Left kidney (tissue), 1 donor: ENCODE measurements at regions not wholly inside any gene's neighbourhood (a gene's known extent, or its start where the extent isn't known, plus 50 kb on each side); places are given as distances from the start of the nearest gene placed in this dataset.

ENCODE experiments used
- DNase-seq: peaks from one replicate; pipeline ENCODE4 v3.0.0-alpha.2; 2013

DNA sequence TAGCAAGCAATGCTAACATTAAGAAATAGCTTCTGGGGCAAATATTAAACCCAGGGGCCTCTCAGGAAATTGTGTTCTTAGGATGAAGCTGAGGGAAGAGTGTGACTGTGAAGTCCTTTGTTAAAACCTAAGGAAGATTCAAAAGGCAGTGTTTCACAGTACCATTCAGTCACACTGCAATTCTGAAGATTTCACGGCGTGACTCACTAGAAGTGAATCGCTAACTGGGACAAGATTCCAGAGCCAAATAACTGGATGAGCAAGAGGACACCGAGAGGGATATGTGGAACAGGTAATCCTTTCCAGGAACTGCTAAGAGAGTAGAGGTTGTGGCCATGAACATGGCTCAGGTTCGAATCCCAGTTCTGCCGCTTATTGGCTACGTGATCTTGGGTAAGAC, 61.8 kb upstream of the SMAD3 start:
- no peak for DNase-seq

DNA sequence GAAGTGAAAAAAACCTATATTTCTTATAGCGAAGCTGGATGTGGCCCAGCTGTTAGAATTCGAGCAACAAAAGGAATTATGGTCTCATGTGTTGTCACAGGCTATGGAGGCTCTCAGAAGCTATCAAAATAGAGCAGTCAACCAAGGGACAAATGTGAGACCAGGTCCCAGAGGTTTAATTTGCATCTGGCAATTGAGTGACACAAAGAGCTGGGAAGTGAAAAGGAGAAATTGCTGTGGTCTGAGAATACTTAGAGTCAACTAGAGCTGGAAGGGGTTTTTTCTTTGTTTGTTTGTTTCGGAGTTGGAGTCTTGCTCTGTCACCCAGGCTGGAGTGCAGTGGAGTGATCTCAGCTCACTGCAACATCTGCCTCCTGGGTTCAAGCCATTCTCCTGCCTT, 61.3 kb upstream of the SMAD3 start:
- no peak for DNase-seq

DNA sequence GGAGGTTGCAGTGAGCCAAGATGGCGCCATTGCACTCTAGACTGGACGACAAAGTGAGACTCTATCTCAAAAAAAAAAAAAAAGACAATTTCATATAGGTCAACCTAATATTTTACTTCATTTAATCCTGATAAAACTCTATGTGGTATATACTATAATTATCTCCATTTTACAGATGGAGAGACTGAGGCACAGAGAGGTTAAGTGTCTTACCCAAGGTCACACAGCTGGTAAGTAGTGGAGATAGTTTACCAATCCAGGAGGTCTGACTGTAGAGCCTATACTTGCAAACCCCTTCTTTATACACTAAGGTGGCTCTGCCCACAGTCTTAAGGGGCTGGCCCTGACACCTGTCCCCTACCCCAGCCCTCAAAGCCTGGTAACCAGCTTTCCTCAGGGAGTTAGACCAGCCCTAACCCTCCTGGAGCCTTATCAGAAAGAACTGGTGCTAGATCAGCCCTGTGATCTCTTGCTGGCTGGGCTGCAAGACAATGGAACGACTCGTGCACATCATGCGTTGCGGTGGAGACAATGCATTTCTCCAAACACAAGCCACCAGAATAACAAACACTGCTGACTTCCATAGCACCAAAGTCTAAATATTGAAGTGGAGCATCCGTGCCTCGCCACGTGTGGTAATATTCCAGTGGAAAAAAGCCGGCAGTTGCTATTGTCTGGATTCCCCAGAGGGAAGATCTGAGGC, 60.0 kb upstream of the SMAD3 start:
- no peak for DNase-seq

DNA sequence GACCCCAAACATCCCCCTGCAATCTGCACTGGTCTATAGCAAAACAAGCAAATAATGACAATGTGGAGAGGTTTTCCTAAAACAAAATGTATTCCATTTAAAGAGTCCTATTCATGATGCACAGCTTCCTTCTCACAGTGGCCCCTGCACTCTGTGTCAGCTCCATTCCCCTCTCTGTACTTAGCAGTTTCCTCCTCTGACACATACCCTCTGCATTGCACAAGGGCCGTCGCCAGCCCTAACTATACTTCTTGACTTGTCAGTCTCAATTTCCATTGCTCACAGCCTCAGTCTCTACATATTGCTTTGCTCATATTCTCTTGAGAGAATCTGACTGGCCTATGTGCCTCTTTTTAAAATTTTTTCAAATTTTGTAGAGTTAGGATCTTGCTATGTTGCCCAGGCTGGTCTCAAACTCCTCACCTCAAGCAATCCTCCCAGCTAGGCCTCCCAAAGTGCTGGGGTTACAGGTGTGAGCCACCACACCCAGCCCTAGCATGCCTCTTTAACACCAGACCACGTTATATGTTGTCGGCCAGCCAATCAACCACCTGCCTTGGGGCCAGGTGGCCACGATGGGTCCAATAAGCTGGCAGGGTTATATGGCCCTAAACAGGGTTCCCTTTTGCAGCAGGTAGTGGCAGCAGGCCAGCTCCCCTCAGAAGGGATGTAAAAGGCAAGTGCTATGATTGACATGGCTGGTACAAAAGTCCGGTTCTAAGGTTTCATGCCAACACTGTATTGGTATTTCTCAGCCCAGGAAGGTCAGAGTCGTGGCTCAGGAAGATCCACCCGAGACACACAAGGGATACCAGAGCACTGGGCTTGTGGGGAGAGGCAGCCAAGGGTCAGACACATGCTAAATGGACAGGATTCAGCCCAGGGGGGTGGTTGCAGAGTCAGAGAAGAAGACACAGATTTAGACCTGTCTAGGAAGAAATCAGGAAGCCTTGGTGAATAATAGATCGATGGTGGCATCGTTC, 59.0 kb upstream of the SMAD3 start:
- DNase-seq, result no peak

DNA sequence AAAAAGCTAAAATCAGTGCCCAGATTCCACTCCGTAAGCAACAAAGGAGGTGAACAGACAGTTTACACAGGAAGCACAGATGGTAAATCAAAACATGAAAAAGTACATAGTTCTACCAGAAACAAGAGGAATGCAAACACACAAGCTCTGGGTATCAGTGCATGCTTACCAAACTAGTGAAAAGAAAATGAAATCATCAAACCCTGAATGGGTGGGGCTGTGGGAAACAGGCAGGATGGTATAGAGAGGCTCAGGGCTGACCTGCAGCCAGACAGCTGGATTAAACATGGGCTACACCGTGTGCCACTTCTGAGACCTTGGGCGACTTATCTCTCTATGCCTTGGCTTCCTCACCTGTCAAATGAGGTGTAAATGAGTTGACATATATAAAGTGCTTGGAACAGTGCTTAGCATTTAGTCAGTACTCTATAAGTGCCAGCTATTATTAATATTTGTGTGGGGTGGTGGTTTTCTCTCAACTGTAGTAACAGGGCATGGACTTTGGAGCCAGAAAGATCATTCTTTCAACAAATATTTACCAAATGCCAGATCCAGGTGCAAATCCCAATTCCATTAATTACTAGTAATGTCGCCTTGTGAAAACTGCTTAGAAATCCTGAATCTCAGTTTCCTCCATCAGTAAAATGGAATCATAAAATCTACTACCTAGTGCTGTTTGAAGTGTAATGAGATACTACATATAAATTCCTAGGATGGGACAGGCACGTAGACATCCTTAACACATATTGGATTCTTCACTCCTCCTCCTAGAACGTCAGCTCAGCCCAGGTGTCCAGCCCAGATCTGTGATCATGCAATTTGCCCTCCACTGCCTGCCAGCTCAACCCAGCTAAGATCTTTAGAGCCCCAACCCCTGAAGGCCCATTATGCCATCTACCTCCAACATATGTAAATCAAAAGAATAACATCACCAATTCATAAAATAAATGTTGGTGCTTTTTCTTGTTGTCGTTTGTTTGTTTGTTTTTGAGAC, 55.5 kb upstream of the SMAD3 start:
- no peak for DNase-seq

DNA sequence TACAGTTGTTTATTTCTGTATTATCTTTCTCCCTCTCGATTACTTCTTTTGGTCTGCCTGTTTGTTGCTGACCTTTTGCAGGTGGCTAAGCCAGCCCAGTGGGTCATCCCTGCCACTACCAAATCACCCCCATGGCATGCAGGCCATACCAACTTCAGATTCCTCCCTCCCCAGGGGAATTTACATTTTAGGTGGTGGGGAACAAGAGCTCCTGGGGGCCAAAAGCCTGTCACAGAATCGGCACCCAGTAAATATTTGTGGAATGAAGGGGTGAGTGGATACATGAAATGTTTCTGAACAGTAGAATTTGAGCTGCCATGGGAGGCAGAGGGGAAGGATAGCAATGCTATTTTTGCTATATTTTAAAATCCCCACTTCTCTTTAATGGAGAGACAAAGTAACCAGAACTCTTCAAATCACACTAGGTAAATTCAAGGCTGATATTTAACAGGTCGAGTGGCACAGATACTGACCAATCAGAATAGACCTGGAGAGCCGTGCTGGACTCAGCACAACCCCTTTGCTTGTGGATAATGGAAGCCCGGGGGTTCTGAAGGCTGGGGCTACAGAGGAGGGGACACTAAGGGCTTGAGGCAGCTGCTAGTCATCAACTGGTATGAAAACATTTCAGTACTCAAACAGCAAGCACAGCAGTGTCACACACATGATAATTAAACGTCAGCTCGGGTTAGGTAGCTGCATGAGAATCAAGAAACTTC, 54.3 kb upstream of the SMAD3 start:
- no peak for DNase-seq

DNA sequence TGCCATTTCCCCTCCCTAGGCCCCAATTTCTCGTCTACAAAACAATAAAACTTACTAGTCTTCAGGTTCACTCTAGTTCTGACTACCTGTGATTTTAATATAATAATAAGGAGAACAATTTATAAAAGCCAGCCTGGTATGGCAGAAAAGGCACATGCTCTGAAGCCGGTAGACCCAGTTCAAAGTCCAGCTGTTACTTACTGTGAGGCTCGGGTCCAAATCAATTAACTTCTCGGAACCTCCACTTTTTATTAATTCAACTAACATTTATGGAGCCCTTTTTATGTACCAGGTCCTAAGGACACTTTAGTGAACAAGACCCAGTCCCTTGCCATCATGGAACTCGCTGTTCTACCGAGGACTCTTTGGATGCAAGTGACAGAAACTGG, 53.8 kb upstream of the SMAD3 start:
- no peak for DNase-seq

DNA sequence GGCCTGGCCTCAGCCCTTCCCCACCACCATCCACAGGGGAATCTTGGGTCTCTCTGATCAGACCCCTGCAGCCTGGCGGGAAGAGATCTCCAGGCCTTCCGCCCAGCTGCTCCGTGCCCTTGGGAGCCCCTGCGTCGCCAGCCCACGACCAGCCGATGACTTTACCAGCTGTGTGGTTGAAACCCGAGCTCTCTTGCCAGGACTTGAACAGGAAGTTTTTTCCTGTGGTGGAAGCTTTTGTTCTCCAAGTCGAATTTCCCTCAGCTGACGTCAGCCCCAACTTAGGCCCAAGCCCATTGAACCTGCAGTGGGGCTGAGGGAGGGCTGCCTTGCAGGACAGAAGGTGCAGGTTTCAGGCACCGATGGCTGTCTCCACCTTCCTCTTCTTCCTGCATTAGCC, 51.7 kb upstream of the SMAD3 start:
- peak; percentile 64 for DNase-seq
